Endothelial cell of umbilical vein (primary cell): ENCODE measurements at regions not wholly inside any gene's neighbourhood (a gene's known extent, or its start where the extent isn't known, plus 50 kb on each side); places are given as distances from the start of the nearest gene placed in this dataset.

Source experiments
- BruUV-seq: library from RNA; stranded (reverse); fragments of 400-500 nt; replicated peaks from 2 replicates; lab custom pipeline; 2021; lab: Mats Ljungman, UMichigan
- CTCF ChIA-PET: fragments of 300-600, 350-600 bp; sonication (Branson Sonifier 250); formaldehyde crosslinking; loops from one replicate; lab custom pipeline; 2021; ENCODE audit warnings: antibody characterized with exemption, inconsistent platforms; lab: Charles Lee
- POLR2A ChIA-PET: fragments of 300-600, 350-600 bp; sonication (Branson Sonifier 250); formaldehyde crosslinking; loops from one replicate; lab custom pipeline; 2021; ENCODE audit warnings: antibody characterized with exemption, inconsistent platforms; lab: Charles Lee
- DNase-seq: peaks from one replicate; pipeline ENCODE4 v3.0.0-alpha.2; 2011; ENCODE audit warnings: low read depth, low spot score
- FAIRE-seq: peaks from 2 replicates; lab custom pipeline; 2011; peaks lifted over from hg19 to GRCh38; lab: Jason Lieb, UNC
- H2AFZ ChIP-seq: 2 replicates; pipeline ENCODE4 v1.6.0; 2012; ENCODE audit warnings: low read depth, low read length, control low read depth, inconsistent platforms
- H3K27ac ChIP-seq: 2 replicates; pipeline ENCODE4 v1.5.1; 2011; ENCODE audit warnings: low read depth, mild to moderate bottlenecking, control low read depth, low read length, moderate library complexity; ENCODE audit not compliant: insufficient read depth
- H3K27me3 ChIP-seq, 2 experiments: 2 replicates each; pipeline versions ENCODE4 v1.6.0 to v1.6.1; 2011; ENCODE audit warnings: low read length in 2 of 2, mixed read lengths in 1 of 2; ENCODE audit not compliant: control insufficient read depth in 2 of 2, insufficient read depth in 2 of 2
- H3K36me3 ChIP-seq, 2 experiments: 2 replicates in 1 of 2; 3 replicates in 1 of 2; pipeline ENCODE4 v1.5.1; 2011; ENCODE audit warnings: low read length in 2 of 2, mild to moderate bottlenecking in 1 of 2, moderate library complexity in 1 of 2; ENCODE audit not compliant: control insufficient read depth in 2 of 2, insufficient read depth in 2 of 2; ENCODE audit errors: extremely low read depth in 1 of 2
- H3K4me1 ChIP-seq: 3 replicates; pipeline ENCODE4 v1.5.1; 2011; ENCODE audit warnings: mild to moderate bottlenecking, low read length; ENCODE audit not compliant: control insufficient read depth, insufficient read depth; ENCODE audit errors: extremely low read depth
- H3K4me2 ChIP-seq: 2 replicates; pipeline ENCODE4 v1.6.1; 2011; ENCODE audit warnings: low read length, control low read depth, mixed read lengths; ENCODE audit not compliant: insufficient read depth
- H3K4me3 ChIP-seq, 3 experiments: fragments of 200-600 bp in 1 of 3; sonication (generic), shearing (Covaris generic) in 1 of 3; replicated peaks in 1 of 3; 2 replicates each; pipeline ENCODE4 v1.5.1; 2011 to 2016; ENCODE audit warnings: control low read depth in 3 of 3, low read length in 3 of 3, mild to moderate bottlenecking in 2 of 3, inconsistent platforms in 1 of 3, low read depth in 1 of 3, moderate library complexity in 1 of 3; ENCODE audit not compliant: insufficient read depth in 1 of 3
- H3K79me2 ChIP-seq: 2 replicates; pipeline ENCODE4 v1.6.0; 2012; ENCODE audit warnings: low read length, inconsistent platforms; ENCODE audit not compliant: control insufficient read depth, insufficient read depth
- H3K9ac ChIP-seq: replicated peaks from 2 replicates; pipeline ENCODE3; 2011; ENCODE audit warnings: low read length, control low read depth; ENCODE audit not compliant: insufficient read depth; ENCODE audit errors: extremely low read depth
- H3K9me1 ChIP-seq: replicated peaks from 3 replicates; pipeline ENCODE4 v1.6.0; 2011; ENCODE audit warnings: mild to moderate bottlenecking, low read length; ENCODE audit not compliant: control insufficient read depth, insufficient read depth; ENCODE audit errors: extremely low read depth
- H3K9me3 ChIP-seq: replicated peaks from 2 replicates; pipeline ENCODE4 v1.5.1; 2012; ENCODE audit warnings: low read length, inconsistent platforms; ENCODE audit not compliant: control insufficient read depth, insufficient read depth
- H4K20me1 ChIP-seq: replicated peaks from 2 replicates; pipeline ENCODE3; 2011; ENCODE audit warnings: mild to moderate bottlenecking, low read length; ENCODE audit not compliant: control insufficient read depth, insufficient read depth; ENCODE audit errors: extremely low read depth
- EZH2 ChIP-seq: IDR thresholded peaks from 2 replicates; pipeline ENCODE4 v1.6.1; 2012; ENCODE audit warnings: borderline replicate concordance, low read depth, mild to moderate bottlenecking, moderate library complexity, low read length, inconsistent platforms; ENCODE audit not compliant: severe bottlenecking
- FOS ChIP-seq: IDR thresholded peaks from 2 replicates; pipeline ENCODE4 v1.6.1; 2011; ENCODE audit warnings: mild to moderate bottlenecking, low read length, moderate library complexity, borderline replicate concordance; ENCODE audit not compliant: insufficient read depth
- GATA2 ChIP-seq: IDR thresholded peaks from 2 replicates; pipeline ENCODE4 v1.7.0; 2011; ENCODE audit warnings: low read depth, mild to moderate bottlenecking, moderate library complexity, mixed read lengths, low read length; ENCODE audit not compliant: insufficient read length, insufficient read depth
- JUN ChIP-seq: IDR thresholded peaks from 2 replicates; pipeline ENCODE4 v1.6.1; 2011; ENCODE audit warnings: borderline replicate concordance, low read depth; ENCODE audit not compliant: insufficient read length, insufficient read depth
- MYC ChIP-seq: IDR thresholded peaks from one replicate; pipeline ENCODE4 v1.6.1; 2011; ENCODE audit warnings: mild to moderate bottlenecking, low read depth, low read length
- POLR2A ChIP-seq: IDR thresholded peaks from 2 replicates; pipeline ENCODE4 v1.6.1; 2012; ENCODE audit warnings: low read depth, mild to moderate bottlenecking, control low read depth, low read length
- POLR2AphosphoS5 ChIP-seq: IDR thresholded peaks from 2 replicates; pipeline ENCODE4 v1.6.1; 2012; ENCODE audit warnings: low read depth, mild to moderate bottlenecking, control low read depth, low read length, moderate library complexity; ENCODE audit not compliant: insufficient read depth
- dilution Hi-C: fragments of 300-500 bp; cut with MboI; formaldehyde crosslinking; loops from one replicate; pipeline ENCODE4 v1.15.0; 2019; ENCODE audit warnings: low sequenced_read_pairs; ENCODE audit not compliant: extremely low pct_ligation_motif_present
- intact Hi-C: fragments of 100-400 bp; cut with micrococcal nuclease; formaldehyde crosslinking; loops from one replicate; pipeline ENCODE4 v1.10.0; 2022
- TF ChIP-seq, protein P1 (sequence below): IDR thresholded peaks from 2 replicates; pipeline ENCODE4 v1.6.1; 2011; ENCODE audit not compliant: insufficient read depth, insufficient read length
- TF ChIP-seq, protein P2 (sequence below), 2 donors: IDR thresholded peaks; 1 replicate in 1 of 2; 2 replicates in 1 of 2; pipeline ENCODE4 v1.5.1; 2011; ENCODE audit warnings: low read length in 2 of 2, mild to moderate bottlenecking in 2 of 2, moderate library complexity in 2 of 2, control low read depth in 1 of 2, inconsistent platforms in 1 of 2, low read depth in 1 of 2; ENCODE audit not compliant: insufficient read depth in 1 of 2; ENCODE audit errors: extremely low read depth in 1 of 2

DNA sequence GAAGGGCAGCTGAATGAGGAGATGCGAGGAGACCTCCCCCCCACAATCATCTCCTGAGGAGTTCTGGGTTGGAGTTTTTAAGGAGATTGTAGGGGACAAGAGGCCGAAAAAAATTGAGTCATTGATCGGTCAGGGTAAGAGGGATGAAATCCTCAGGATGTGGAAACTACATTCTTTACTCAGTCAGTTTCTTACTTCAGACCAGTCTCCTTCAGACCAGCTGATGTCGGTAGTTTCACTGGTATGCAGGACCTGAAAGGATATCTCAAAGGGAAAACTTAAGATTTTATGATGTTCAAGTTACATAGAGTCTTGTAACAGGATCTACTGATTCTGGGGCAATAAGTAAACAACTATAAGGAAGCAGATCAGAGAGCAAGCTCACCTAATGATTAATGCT is 51.7 kb upstream of the RFXAP start:
- FAIRE-seq (no peak), DNase-seq (no peak)
- no TSS peak for BruUV-seq
- no peaks in the 10 kb centered on the region for H3K9me3 ChIP-seq
- H3K4me2 ChIP-seq: no peak overlapping the region
- dilution Hi-C loops (no loop called here), intact Hi-C loops (no loop called here)
- H3K36me3 ChIP-seq: no peaks in the 10 kb centered on the region
- H2AFZ ChIP-seq: no peak overlapping the region
- no peak for TF ChIP-seq POLR2AphosphoS5
- no peak for TF ChIP-seq EZH2
- TF ChIP-seq, protein P1, sequence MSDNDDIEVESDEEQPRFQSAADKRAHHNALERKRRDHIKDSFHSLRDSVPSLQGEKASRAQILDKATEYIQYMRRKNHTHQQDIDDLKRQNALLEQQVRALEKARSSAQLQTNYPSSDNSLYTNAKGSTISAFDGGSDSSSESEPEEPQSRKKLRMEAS: no peak
- TF ChIP-seq POLR2A: no peak
- TF ChIP-seq JUN: no peak
- TF ChIP-seq, protein P2, sequence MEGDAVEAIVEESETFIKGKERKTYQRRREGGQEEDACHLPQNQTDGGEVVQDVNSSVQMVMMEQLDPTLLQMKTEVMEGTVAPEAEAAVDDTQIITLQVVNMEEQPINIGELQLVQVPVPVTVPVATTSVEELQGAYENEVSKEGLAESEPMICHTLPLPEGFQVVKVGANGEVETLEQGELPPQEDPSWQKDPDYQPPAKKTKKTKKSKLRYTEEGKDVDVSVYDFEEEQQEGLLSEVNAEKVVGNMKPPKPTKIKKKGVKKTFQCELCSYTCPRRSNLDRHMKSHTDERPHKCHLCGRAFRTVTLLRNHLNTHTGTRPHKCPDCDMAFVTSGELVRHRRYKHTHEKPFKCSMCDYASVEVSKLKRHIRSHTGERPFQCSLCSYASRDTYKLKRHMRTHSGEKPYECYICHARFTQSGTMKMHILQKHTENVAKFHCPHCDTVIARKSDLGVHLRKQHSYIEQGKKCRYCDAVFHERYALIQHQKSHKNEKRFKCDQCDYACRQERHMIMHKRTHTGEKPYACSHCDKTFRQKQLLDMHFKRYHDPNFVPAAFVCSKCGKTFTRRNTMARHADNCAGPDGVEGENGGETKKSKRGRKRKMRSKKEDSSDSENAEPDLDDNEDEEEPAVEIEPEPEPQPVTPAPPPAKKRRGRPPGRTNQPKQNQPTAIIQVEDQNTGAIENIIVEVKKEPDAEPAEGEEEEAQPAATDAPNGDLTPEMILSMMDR (IDR thresholded peaks at IDR 0.05; ENCODE audit: extremely low read depth in 1 of 2, insufficient read depth in 1 of 2, low read depth in 1 of 2, low read length in 2 of 2): no peak
- no peak for TF ChIP-seq MYC
- no peak for TF ChIP-seq FOS
- TF ChIP-seq GATA2: no peak
- no peak overlapping the region for H3K9ac ChIP-seq
- ChIA-PET CTCF (interaction anchor here (1.2 kb wide), 1 partner anchor 19 kb away, joined by 3 read pairs; no protein-coding TSS in a partner anchor), POLR2A (no interaction called here)
- no peaks in the 10 kb centered on the region for H3K79me2 ChIP-seq
- no peaks in the 10 kb centered on the region for H3K4me1 ChIP-seq
- no peak overlapping the region for H3K27ac ChIP-seq
- no peaks in the 10 kb centered on the region for H4K20me1 ChIP-seq
- no peak overlapping the region for H3K4me3 ChIP-seq
- peaks cover 3% of the 10 kb centered on the region in 2 experiments for H3K27me3 ChIP-seq
- no peaks in the 10 kb centered on the region for H3K9me1 ChIP-seq
